HL-60 (cell line): ENCODE measurements at regions not wholly inside any gene's neighbourhood (a gene's known extent, or its start where the extent isn't known, plus 50 kb on each side); places are given as distances from the start of the nearest gene placed in this dataset.

Experiments used
- DNase-seq, 2 experiments: peaks; one replicate each; pipeline ENCODE4 v3.0.0-alpha.2; 2010 to 2020; ENCODE audit warnings: low read depth in 1 of 2, low spot score in 1 of 2
- H3K27ac ChIP-seq: fragments of 250-450 bp; sonication (Bioruptor Pico); replicated peaks from 2 replicates; pipeline ENCODE4 v1.5.1; 2020; ENCODE audit warnings: mild to moderate bottlenecking, moderate library complexity
- H3K27me3 ChIP-seq: fragments of 250-450 bp; sonication (Bioruptor Pico); 2 replicates; pipeline ENCODE4 v1.5.1; 2021; ENCODE audit warnings: mild to moderate bottlenecking, moderate library complexity; ENCODE audit not compliant: insufficient read depth, poor library complexity, severe bottlenecking
- H3K4me3 ChIP-seq: replicated peaks from 2 replicates; pipeline ENCODE4 v1.5.1; 2011; ENCODE audit warnings: mild to moderate bottlenecking, control low read depth, low read length; ENCODE audit not compliant: insufficient read depth
- CTCF ChIP-seq: IDR thresholded peaks from one replicate; pipeline ENCODE4 v1.5.1; 2011; ENCODE audit warnings: low read length, control low read depth, inconsistent platforms; ENCODE audit not compliant: insufficient read depth
- GABPA ChIP-seq: IDR thresholded peaks from 2 replicates; pipeline ENCODE4 v1.6.1; 2012; ENCODE audit warnings: low read depth
- POLR2AphosphoS5 ChIP-seq: IDR thresholded peaks from 2 replicates; pipeline ENCODE4 v1.6.1; 2012; ENCODE audit warnings: low read depth
- REST ChIP-seq: IDR thresholded peaks from 2 replicates; pipeline ENCODE4 v1.6.1; 2012; ENCODE audit warnings: low read depth; ENCODE audit not compliant: insufficient replicate concordance
- SPI1 ChIP-seq: IDR thresholded peaks from 2 replicates; pipeline ENCODE4 v1.6.1; 2012; ENCODE audit warnings: low read depth, mild to moderate bottlenecking, borderline replicate concordance

GRCh38 chr9:12920437-12920836 is 145.6 kb downstream of the LURAP1L start:
- TF ChIP-seq SPI1 (no peak), CTCF (no peak), GABPA (no peak), REST (no peak), POLR2AphosphoS5 (no peak)
- DNase-seq, result no peak
- Histone ChIP-seq H3K27ac (no peak overlapping the region), H3K4me3 (no peak overlapping the region), H3K27me3 (no peaks in the 10 kb centered on the region)

- no peak overlapping the region for H3K4me3 ChIP-seq
- H3K27ac ChIP-seq, result no peak overlapping the region
- no peaks in the 10 kb centered on the region for H3K27me3 ChIP-seq
- no peak for DNase-seq
- TF ChIP-seq POLR2AphosphoS5 (no peak), REST (no peak)
Measured at GRCh38 chr9:12921621-12922020, 146.8 kb downstream of the LURAP1L start.

- Histone ChIP-seq H3K27ac (no peak overlapping the region), H3K4me3 (no peak overlapping the region), H3K27me3 (no peaks in the 10 kb centered on the region)
- DNase-seq, result no peak
- TF ChIP-seq CTCF (no peak), REST (no peak), GABPA (no peak), POLR2AphosphoS5 (no peak), SPI1 (no peak)
Measured at GRCh38 chr9:12922224-12922866, 147.5 kb downstream of the LURAP1L start.

- no peak for DNase-seq
Measured at GRCh38 chr9:12923468-12924009, 148.7 kb downstream of the LURAP1L start.

More at GRCh38 chr9:12923468-12924009, 148.7 kb downstream of the LURAP1L start:
- Histone ChIP-seq H3K4me3 (no peak overlapping the region), H3K27ac (no peak overlapping the region), H3K27me3 (no peaks in the 10 kb centered on the region)
- TF ChIP-seq REST, result no peak
- TF ChIP-seq CTCF, result no peak
- no peak for TF ChIP-seq GABPA
- no peak for TF ChIP-seq POLR2AphosphoS5
- no peak for TF ChIP-seq SPI1
